ENCODE measurements at regions not wholly inside any gene's neighbourhood (a gene's known extent, or its start where the extent isn't known, plus 50 kb on each side); places are given as distances from the start of the nearest gene placed in this dataset.
"Not testable (repeated sequence)": the region's sequence is repeated elsewhere in the genome, so short reads cannot be mapped to it uniquely, and the experiment has no call there.

DNA sequence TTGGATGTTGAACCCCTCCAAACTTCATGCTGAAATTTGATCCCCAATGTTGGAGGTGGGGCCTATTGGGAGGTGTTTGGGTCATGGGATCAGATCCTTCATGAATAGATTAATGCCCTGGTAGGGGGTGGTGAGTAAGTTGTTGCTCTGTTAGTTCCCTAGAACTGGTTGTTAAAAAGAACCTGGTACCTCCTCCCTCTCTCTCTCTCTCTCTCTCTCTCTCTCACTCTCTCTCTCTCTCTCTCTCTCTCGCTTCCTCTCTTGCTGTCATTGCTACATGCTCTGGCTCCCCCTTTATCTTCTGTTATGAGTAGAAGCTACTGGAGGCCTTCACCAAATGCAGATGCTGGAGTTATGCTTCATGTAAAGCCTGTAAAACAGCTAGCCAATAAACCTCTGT is 498.2 kb upstream of the NR5A2 start:
- no peak for DNase-seq (ENCODE audit: low read depth)

DNA sequence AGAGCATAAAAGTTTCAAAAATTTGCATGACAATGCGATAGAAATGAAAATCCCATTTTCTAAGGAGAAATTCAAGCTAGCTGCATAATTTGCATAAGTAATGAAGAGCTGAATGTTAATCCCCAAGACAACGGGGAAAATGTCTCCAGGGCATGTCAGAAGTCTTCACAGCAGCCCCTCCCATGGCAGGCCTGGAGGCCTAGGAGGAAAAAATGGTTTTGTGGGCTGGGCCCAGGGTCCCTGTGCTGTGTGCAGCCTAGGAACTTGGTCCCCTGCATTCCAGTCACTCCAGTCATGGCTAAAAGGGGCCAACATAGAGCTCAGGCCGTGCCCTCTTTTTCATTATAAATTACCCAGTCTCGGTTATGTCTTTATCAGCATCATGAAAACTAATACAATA is 494.1 kb upstream of the NR5A2 start:
- not testable (repeated sequence) for DNase-seq (ENCODE audit: low read depth)

DNA sequence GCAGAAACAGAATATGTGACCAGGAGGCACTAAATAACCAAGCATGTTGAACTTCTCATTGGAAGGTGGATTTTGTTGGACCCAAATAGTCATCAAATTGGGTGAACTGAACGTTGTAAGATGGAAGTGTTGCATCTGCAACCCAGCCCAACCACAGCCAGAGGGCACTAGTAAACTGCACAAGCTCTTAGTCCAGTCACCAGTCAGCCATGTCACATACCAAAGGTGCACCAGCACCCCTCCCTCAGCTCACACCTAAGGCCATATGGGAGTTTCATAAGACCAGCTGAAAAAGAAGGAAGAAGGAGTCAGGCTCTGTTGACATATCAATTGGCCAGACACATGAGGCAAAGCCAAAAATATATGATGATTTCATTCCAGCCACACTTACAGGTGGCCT is 481.7 kb upstream of the NR5A2 start:
- no peak for DNase-seq (ENCODE audit: low read depth)

DNA sequence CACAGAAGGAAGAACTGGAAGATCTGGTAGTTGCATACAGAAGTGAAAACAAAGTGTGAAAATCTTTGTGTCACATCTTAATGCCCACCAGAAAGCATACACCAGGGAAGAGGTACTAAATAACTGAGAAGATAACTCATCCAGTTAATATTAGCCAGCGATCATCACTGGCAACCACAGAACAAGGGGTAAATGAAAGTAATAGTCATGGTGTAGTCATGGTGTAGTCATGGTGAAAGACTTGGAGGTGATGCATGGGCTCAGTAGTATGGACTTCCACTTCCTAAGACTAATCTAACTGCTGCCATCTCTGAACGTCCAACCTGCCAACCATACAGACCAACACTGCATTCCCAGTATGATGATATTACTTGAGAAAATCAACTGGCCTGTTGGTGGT is 481.2 kb upstream of the NR5A2 start:
- no peak for DNase-seq (ENCODE audit: low read depth)

DNA sequence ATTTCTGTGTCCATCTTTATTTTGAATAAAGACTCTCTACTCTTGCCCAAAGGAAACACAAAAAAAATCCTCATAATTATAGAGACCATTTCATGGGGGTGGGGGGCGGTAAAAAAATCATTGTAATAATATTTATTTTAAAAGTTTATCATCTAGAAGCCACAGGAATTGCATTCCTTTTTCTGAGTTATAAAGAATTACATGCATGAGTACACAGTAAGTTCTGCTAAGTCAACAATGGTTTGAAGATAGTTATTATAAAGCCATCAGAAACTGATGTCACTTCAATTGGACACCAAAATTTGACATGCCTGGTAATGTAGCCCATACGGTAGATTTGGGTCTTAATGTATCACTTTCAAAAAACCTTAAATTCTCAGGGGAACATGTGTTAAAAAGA is 478.1 kb upstream of the NR5A2 start:
- DNase-seq (ENCODE audit: low read depth): no peak

DNA sequence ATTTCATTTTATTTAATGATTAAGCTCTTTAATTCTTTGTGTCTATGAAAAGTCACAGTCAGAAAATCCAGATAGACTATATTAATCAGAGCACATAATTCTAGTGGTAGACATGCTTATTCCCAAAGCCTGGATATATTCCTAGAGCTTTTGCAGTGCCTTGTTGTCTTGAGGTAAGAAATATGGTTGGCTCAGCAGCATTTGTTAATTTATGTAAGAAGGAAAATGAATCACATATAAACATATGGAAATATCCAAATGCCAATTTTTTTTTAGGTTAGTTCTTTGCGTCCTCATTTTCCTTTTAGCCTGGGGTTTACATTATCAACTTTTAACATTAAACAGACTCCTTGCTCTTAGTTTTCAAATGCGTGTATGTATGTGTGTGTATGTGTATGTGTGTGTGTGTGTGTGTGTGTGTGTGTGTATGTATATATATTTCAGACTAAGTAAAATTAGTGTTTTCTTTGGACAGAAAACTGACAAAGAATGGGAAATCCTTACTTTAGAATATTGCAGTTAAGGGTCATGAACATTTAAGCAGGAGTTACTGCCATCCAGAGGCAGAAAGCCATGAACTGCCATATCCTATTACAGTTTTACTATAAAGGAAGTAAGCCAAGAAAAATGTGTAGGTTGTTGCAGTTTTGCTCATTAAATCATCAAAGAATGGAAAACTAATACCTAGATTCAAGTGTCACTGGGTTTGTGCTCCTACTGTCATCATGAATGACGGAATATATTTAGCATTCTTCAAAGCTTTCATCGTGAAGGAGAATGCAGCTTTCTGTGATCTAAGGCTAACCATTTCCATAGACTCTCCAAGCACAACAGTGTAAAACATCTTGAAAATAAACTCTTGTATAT is 477.1 kb upstream of the NR5A2 start:
- DNase-seq (ENCODE audit: low read depth): no peak

DNA sequence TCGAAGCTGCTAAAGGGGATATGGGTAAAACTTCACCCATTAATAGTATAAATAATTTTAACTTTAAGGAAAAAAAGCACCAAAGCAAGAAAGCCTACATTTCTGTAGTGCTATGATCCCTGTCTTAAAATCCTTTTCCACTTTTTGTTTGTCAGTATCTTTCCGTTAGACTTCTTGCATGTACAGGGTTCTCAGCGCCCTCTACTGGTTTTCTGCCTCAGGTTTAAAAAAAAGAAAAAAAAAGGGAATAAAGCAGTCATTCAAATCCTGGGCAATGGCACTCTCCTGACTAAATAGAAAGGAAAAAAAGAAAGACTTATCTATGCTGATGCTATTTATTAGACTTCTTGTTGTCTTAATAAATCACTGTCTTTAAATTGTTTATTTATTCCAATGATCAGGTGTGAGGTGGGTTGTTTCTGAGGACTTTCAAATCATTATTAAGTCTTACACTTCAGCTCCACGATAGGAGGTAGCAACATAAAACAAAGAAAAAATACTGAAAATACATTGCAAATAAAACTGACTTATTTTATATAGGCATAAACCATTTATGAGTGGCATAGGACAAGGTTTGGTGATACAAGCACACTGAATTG is 475.4 kb upstream of the NR5A2 start:
- DNase-seq (ENCODE audit: low read depth): no peak

DNA sequence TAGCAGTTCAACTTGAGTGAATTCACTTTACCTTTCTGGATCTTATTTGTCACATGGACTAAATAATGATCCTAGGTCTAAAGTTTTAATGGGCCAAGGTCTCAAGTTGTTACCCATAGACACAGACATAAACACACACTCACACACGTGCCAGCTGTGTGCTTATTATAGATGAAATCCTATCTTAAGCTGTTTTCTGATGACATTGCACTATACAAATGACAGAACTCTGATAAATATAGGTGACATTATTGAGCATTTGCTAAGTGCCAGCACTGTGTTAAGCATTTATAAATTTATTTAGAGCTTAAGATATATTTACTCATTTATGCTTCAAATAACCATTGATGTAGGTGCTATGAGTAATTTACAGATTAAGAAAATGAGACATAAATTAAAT is 474.4 kb upstream of the NR5A2 start:
- no peak for DNase-seq (ENCODE audit: low read depth)

DNA sequence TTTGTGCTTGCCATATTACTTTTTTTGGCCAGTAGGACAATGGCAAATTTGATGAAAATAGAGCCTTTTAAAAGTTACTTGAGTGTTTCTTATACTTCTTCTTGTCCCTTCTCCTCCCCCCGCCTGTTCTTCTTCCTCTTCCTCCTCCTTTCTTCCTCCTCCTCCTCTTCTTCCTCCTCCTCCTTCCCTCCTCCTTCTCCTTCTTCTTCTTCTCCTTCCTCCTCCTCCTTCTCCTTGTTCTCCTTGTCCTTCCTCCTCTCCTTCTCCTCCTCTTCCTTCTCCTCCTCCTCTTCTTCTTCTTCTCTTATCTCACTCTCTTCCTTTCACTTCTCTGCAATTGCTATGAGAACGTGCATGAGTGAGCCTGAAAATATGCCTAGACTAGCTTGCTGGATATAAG is 466.2 kb upstream of the NR5A2 start:
- DNase-seq (ENCODE audit: low read depth): no peak

DNA sequence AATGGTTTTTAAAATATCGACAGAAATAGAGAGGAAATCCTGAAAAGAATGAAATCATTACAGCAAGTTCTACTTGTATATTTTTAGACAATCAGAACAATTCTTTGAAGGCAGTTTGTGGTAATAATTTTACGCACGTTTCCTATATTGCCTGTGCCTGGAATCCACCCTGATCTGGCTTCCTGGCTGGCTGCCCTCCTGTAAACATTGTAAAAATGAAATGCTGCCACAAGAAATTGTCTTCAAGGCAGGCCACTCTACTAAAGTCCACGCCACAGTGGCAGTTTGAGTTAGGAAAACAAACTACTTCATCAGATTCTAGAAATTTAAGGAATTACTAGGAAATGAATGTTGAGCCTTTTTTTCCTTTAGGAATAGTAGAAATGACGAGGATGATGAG is 454.5 kb upstream of the NR5A2 start:
- no peak for DNase-seq (ENCODE audit: low read depth)

DNA sequence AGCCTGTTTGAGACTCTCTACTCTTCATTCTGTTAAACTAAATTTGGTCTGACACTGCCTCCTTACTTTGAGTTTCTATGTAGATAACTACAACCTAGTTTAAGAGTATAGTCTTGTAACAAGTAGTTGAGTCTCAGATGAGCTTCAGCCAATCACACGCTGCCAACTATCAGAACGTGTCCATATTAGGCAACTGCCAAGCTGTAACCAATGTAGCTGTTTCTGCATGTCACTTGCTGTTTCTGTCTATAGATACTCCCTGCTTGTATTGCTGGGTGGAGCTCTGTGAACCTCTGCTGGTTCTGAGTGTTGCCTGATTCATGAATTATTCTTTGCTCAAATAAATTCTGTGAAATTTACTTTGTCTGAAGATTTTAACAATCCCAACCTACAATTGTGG is 452.6 kb upstream of the NR5A2 start:
- no peak for DNase-seq (ENCODE audit: low read depth)

DNA sequence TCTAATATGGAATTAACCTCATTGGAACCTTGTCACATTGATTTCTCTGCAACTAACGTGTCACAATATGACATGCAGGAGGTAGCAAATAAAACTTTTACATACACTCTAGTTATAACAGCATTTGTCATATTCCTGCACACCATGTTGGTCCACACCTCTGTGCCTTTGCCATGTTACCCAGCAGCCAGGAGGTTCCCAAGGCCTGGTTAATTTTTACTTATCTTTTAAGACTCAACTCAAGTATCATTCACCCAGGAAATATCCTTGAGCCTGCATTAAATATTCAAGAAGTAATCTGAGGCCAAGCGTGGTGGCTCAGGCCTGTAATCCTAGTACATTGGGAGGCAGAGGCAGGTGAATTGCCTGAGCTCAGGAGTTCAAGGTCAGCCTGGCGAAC is 447.2 kb upstream of the NR5A2 start:
- DNase-seq (ENCODE audit: low read depth): no peak

DNA sequence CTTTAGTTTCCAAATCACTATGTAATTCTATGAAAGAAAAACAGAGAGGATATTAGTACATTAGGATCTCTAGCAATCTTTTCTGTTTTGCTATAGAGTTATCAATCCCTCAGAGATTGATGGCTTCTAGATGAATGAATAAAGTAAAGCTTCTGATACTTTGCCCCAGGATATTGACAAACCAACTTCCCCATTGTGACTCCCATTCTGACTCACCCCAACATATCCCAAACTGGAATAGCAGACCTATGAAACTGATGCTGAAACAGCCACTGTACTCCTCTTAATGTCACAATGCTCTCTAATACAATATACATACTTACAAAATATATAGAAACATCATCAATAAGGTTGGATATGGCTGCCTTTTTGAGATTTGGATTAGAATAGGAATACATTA is 442.1 kb upstream of the NR5A2 start:
- DNase-seq (ENCODE audit: low read depth): no peak

DNA sequence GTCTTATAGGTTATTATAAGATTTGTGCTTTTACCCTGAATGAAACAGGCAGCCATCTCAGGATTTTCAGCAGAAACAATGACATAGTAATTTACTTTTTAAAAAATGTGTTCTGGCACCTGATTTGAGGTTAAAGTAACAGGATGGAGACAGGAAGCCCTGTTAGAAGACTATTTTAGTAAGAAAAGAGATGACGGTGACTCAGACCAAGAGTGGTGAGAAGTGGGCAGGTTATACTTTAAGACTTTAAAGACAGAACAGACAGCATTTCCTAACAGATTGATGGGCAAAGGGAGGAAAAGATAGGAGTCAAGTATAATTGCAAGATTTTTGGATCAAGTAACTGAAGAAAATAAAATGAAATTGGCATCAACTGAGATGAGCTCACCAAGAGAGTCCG is 436.8 kb upstream of the NR5A2 start:
- no peak for DNase-seq (ENCODE audit: low read depth)

DNA sequence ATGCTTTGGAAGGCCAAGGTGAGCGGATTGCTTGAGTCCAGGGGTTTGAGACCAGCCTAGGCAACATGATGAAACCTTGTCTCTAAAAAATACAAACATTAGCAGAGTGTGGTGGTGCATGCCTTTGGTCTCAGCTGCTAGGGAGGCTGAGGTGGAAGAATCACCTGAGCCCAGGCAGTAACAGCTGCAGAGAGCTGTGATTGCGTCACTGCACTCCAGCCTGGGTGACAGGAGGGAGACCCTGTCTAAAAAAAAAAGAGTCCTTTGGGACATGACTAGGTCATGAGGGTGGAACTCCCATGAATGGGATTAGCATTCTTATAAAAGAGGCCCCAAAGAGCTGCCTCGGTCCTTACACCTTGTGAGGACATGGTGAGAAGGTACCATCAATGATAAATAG is 436.0 kb upstream of the NR5A2 start:
- DNase-seq (ENCODE audit: low read depth): no peak

DNA sequence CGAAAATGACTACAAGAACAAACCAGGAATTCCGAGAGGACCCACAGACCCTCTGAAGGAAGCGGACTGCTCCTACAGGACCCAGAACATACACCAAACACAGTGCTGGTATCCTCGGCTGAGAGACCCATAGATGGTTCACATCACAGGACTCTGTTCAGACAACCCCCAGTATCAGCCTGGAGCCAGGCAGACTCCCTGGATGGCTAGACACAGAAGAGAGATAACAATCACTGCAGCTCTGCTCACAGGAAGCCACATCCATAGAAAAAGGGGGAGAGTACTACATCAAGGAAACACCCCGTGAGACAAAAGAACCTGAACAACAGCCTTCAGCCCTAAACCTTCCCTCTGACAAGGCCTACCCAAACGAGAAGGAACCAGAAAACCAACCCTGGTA is 434.0 kb upstream of the NR5A2 start:
- no peak for DNase-seq (ENCODE audit: low read depth)

DNA sequence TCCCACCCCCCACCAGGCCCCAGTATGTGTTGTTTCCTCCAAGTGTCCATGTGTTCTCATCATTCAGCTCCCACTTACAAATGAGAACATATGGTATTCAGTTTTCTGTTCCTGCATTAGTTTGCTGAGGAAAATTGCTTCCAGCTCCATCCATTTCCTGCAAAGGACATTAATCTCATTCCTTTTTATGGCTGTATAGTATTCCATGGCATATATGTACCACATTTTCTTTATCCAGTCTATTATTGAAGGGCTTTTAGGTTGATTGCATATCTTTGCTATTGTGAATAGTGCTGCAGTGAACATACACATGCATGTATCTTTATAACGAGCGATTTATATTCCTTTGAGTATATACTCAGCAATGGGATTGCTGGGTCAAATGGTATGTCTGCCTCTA is 431.1 kb upstream of the NR5A2 start:
- not testable (repeated sequence) for DNase-seq (ENCODE audit: low read depth)

DNA sequence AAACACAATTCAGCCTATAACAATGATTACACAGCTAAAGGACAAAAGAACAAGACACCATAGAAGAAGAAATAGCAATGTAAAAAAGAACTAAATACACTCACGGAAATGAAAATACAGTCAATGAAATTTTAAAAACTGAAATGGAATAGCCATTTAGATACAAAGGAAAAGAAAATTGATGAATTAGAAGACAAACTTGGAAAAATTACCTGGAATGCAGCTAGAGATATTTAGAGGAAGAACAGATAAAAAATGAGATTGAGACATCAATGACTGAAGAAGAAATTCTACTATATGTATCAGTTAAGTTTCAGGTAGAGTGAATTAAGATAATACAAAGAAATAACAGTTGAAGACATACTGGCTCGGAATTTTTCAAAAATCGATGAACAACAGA is 430.4 kb upstream of the NR5A2 start:
- no peak for DNase-seq (ENCODE audit: low read depth)

DNA sequence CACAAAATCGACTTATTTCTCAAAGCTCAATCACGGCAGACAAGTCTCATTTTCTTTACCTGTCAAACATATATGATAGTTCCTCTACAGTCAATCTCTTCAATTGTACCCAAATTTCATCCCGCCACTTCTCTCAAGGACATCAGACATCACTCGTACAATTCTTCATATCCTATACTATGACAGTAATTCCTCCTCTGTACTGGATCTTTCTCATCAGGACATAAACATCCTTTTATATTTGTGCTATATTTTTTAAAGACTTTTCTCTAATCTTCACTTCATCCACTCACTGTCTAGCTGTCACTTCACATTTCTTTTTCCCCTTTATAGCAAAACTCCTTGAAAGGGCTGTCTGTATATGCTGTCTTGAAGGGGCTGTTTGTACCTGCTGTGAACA is 419.1 kb upstream of the NR5A2 start:
- no peak for DNase-seq (ENCODE audit: low read depth)

DNA sequence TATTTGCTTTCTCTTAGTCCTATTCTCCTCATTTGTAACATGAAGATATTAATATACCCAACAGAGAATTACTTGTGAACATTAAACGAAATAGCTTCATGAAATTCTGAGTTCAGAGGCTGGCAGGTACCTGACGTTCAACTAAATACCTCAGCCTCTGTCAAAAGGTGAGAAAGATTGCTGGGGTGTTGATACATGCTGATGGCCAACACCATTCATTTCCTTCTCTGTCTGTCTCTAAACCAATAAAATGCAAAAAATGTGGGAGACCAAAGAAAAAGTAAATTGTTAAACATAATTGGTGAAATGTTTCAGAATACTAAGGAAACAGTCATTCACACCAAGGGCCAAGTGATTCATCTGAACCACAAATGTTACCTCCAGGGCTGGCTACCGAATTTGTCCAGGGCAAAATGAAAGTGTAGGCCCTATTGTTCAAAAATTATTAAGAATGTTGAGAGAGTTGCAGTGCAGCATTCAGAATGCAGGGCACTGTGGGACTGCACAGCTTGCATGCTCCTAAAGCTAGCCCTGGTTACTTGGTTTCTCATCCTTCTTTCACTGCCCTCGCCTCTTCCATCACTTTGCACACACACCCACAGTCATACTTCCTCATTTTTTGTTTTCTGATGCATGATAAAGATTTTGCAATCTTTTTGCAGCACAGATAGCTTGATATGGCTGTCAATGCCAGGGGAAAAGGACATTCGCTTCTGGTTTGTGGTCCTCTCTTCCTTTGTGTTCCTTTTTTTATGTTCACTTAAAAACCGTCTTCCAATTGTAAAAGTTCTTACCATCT is 414.3 kb upstream of the NR5A2 start:
- DNase-seq (ENCODE audit: low read depth): no peak

DNA sequence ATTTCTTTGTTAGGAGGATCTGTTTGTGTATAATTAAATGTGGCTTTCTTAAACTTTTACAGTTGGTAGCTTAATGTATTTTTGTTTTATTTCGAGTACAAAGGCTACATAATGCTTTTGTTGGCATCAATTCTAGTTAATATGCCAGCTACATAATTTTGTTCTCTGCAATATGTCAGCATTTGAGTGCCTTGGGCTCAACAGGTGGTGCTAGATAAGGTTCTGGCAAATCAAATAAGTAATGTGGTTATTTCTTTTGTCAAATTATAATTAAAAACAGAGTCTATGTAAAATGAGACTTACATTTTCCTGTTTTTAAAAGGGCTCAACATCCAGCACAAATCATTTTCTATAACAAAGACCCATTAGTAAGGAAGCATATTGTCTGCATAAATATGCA is 410.6 kb upstream of the NR5A2 start:
- DNase-seq (ENCODE audit: low read depth): no peak

DNA sequence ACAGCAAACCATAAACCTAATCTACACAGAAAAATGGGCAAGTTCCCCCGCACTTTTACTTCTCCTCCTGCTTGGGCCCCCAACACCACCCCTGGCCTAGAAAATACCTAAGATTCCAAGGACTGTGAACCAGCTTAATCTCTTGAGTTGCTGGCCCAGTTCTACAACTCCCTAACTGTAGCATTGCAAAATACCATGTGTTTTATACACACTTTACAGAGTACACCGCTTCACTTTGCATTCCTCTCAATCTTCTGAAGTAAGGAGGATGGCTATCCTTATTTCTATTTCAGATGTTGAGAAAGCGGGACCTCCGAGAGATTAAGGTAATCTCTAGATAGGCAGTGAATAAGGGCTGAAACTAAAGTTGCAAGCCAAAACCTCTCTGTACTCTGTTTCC is 408.3 kb upstream of the NR5A2 start:
- DNase-seq (ENCODE audit: low read depth): no peak

DNA sequence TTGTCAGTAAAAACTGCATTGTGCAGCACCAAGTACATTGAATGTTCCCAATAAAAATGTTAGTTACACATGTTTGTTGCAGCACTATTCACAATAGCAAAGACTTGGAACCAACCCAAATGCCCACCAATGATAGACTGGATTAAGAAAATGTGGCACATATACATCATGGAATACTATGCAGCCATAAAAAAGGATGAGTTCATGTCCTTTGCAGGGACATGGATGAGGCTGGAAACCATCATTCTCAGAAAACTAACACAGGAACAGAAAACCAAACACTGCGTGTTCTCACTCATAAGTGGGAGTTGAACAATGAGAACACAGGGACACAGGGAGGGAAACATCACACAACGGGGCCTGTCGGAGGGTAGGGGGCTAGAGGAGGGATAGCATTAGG is 401.3 kb upstream of the NR5A2 start:
- DNase-seq (ENCODE audit: low read depth): not testable (repeated sequence)
